NCI-H748 (cell line): ENCODE measurements at regions not wholly inside any gene's neighbourhood (a gene's known extent, or its start where the extent isn't known, plus 50 kb on each side); places are given as distances from the start of the nearest gene placed in this dataset.
A peak's percentile ranks its signal among the peaks of the same experiment; 100 is the strongest.

Experiments
- DNase-seq: peaks from one replicate; lab custom pipeline; 2025; ENCODE audit not compliant: unreplicated experiment; lab: John Stamatoyannopoulos, UW

GRCh38 chr18:64888956-64889355 lies 740.1 kb upstream of the LINC00305 start:
- no peak for DNase-seq

GRCh38 chr18:64886995-64887394 lies 738.1 kb upstream of the LINC00305 start:
- DNase-seq, result no peak

GRCh38 chr18:64882896-64883295 lies 734.0 kb upstream of the LINC00305 start:
- DNase-seq, result peak; percentile 65

- DNase-seq, result no peak
Measured at GRCh38 chr18:64876833-64877232, 727.9 kb upstream of the LINC00305 start.

DNA sequence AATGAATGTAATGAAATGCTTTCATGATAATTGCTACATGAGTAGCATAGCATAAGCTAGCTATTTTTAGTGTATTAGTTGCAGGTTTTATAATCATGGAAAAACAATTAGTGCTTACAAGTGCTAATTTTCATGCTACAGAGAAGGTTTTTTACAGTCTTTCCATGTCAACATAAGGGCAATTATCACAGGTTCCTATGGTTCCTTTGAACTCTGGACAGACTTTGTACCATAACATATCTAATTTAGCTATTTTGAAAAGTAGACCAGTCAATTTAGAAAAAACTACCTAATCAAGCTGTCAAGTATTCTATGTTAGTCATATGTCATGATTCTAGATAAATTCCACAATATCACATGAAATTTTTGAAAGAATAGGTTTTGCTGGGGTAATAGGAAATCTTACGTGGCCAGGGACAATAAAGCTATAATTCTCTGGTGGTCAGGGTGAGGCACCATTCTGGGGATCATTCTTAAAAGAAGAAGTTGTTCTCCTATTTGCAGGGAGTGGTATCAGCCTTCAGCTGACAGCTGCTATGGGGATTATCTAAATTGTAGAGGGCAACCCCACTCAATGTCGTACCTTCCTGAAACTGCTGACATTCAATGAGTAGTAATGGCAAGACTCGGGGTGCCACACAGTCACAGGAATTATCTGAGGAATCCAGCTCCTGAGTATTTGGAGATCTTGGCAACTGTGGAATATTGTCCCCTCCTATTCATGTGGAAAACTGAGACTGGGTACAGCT lies 724.0 kb upstream of the LINC00305 start:
- DNase-seq, result no peak

GRCh38 chr18:64854112-64854511 lies 705.2 kb upstream of the LINC00305 start:
- DNase-seq, result no peak

DNA sequence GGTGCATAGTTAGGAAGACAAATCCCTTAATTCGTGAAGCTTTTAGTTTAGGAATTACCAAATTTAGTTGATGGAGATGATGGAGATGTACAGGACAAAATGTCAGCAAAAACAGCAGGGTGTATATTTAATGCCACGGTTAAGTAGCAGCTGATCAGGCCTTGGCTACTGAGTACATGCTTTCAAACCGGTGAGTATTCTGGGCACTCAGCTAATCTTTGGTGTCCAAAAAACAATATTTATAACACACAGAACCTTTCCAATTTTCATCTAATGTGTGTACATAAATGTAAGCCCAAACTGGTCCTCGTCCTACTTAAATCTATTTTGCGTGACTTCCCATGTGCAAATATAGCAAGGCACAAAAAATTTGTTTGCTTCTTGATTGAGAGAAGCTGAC lies 703.4 kb upstream of the LINC00305 start:
- DNase-seq, result no peak

GRCh38 chr18:64851726-64852125 lies 702.8 kb upstream of the LINC00305 start:
- DNase-seq, result no peak

- DNase-seq, result no peak
Measured at GRCh38 chr18:64850791-64851190, 701.9 kb upstream of the LINC00305 start.

GRCh38 chr18:64840911-64841701 lies 692.2 kb upstream of the LINC00305 start:
- DNase-seq, result no peak

DNA sequence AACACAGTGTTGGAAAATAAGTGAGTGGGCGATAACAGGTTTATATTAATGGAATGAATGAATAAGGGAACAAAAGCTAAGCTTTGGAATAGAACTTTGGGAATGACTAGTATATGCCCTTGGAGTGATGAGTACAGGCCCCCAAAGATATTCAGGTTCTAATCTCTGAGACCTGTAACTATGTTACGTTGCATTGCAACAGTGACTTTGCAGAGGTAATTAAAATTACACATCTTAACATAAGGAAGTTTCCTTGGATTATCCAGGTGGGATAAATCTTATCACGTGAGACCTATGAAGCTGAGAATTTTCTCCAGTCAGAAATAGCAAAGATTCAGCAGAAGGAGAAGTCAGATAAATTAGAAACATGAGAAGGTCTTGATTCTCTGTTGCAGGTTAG lies 661.5 kb upstream of the LINC00305 start:
- DNase-seq, result no peak

DNA sequence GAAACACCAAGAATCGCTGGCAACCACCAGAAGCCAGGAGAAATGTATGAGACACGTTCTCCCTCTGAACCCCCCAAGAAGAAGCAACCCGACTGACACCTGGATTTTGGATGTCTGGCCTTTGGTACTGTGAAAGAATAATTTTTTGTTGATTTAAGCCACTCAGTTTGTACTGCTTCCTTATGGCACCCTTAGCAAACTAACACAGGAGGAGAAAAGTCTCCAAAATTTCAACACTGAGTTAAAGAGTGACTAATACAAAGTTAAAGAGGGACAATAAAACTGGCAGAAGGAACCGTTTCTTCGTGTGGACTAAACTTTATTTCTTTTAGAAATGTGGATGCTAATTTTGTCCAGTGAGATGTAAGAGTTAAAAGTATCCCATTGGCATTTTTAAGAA lies 660.9 kb upstream of the LINC00305 start:
- no peak for DNase-seq

GRCh38 chr18:64807560-64807959 lies 658.7 kb upstream of the LINC00305 start:
- peak; percentile 83 for DNase-seq

- peak; percentile 96 for DNase-seq
Measured at GRCh38 chr18:64806691-64807090, 657.8 kb upstream of the LINC00305 start.

DNA sequence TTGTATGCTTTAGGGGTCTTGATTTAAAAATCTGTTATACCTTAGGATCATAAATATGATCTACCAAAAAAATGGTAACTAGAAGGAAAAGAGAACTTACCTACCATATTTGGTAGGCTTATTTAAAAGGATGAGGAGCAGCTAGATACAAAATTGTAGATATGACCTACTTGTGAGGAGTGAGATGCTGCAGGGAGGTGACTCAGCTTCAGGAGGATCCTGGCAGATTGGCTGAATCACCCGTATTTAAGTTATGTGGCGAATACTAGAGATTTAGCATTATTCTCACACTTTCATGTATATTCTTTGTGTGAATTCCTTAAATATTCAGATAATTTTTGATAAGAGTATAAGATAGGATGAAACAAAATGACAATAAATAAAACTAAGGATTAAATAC lies 657.3 kb upstream of the LINC00305 start:
- peak; percentile 27 for DNase-seq

GRCh38 chr18:64803471-64803870 lies 654.6 kb upstream of the LINC00305 start:
- DNase-seq, result peak; percentile 62

- DNase-seq, result no peak
Measured at GRCh38 chr18:64800151-64800550, 651.3 kb upstream of the LINC00305 start.

DNA sequence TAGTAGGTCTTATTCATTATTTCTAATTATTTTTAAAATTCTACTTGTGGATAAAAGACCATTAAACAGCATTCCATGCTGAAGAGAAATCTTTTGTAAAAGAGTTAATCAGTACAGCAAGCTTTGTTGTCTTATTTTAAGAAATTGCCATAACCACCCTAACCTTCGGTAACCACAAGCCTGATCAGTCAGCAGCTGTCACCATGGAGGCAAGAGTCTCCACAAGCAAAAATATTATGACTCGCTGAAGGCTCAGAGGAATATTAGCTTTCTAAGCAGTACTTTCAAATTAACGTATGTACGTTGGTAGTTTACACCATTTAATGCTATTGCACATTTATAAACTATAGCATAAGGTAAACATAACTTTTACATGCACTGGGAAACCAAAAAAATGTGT lies 650.5 kb upstream of the LINC00305 start:
- DNase-seq, result peak; percentile 39

- no peak for DNase-seq
Measured at GRCh38 chr18:64791236-64791635, 642.3 kb upstream of the LINC00305 start.

GRCh38 chr18:64785686-64786085 lies 636.8 kb upstream of the LINC00305 start:
- no peak for DNase-seq

DNA sequence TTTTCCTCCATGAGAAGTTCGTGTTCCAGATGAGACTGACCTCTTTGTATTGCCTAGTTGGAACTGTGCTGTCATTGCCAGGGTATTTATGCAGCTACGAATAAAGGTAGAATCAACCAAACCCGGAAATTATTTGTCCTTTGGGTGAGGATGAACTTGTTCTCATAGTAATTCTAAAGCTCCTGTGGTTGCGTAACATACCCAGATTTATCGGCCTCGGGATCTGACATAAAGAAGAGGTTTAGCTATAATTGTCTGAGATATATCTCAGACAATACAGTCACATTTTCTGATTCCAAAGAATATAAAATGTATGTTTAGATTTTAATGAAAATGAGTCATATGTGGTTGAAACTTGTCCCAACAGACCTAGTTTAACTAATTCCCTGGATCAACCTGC lies 628.7 kb upstream of the LINC00305 start:
- DNase-seq, result no peak

DNA sequence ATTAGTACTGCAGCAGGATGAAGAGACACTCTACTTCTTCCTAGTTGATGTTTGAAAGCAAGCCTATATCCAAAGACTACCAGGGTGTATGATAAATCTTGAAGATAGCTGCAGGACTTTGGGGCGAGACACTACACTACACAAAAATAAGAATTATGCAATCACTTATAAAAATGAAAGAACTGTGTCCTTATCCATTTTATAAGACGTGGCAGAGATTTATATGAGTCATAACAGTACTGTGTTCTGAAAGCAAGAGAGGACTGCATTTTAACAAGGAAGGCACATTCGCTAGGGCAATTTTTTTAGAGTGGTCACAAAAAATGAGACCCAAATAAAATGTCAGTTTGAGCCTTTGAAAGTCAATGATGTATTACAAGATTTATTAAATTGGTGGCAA lies 617.0 kb upstream of the LINC00305 start:
- no peak for DNase-seq
